NB4 (cell line): ENCODE measurements at regions not wholly inside any gene's neighbourhood (a gene's known extent, or its start where the extent isn't known, plus 50 kb on each side); places are given as distances from the start of the nearest gene placed in this dataset.

Experiments
- DNase-seq: peaks from one replicate; pipeline ENCODE4 v3.0.0; 2010; ENCODE audit warnings: low read depth
- H3K4me3 ChIP-seq: one replicate; pipeline ENCODE4 v1.5.1; 2011; ENCODE audit warnings: mild to moderate bottlenecking, low read depth, low read length, moderate library complexity
- CTCF ChIP-seq: IDR thresholded peaks from one replicate; pipeline ENCODE4 v1.5.1; 2012; ENCODE audit warnings: low read depth, low read length
- MAX ChIP-seq: IDR thresholded peaks from 2 replicates; pipeline ENCODE4 v1.6.1; 2011; ENCODE audit warnings: low read depth, low read length
- MYC ChIP-seq: IDR thresholded peaks from 2 replicates; pipeline ENCODE4 v1.6.1; 2011; ENCODE audit warnings: low read depth, low read length
- POLR2A ChIP-seq: IDR thresholded peaks from 2 replicates; pipeline ENCODE4 v1.6.1; 2011; ENCODE audit warnings: mild to moderate bottlenecking; ENCODE audit not compliant: insufficient read length; ENCODE audit errors: extremely low read depth

DNA sequence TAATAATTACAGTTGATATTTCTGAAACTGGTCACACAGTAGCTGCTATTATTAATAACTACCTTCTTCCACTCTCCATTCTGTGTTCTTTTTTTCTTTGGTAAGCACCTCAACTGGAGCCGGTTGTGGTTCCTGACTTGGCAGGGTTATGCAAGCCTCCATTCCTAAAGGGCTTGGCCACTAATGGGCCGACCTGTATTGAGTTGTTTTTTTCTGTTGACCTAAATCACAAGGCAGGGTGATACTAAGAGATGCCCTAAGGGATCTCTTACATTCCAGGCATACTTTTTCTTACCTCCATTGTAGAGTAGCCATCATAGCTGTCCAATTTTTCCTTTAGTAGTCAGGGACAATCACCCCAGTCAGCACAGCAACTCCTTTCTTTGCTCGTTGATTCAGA lies 1295.8 kb upstream of the ADGRL3 start:
- DNase-seq = no peak
- TF ChIP-seq CTCF = no peak
- TF ChIP-seq MYC = no peak
- no peak for TF ChIP-seq POLR2A
- TF ChIP-seq MAX = no peak
- H3K4me3 ChIP-seq = no peak overlapping the region

- DNase-seq = no peak
- TF ChIP-seq MAX = no peak
- no peak for TF ChIP-seq POLR2A
- TF ChIP-seq MYC = no peak
- TF ChIP-seq CTCF = no peak
- no peak overlapping the region for H3K4me3 ChIP-seq
These were observed 1279.7 kb upstream of the ADGRL3 start for GRCh38 chr4:59920416-59920815.

DNA sequence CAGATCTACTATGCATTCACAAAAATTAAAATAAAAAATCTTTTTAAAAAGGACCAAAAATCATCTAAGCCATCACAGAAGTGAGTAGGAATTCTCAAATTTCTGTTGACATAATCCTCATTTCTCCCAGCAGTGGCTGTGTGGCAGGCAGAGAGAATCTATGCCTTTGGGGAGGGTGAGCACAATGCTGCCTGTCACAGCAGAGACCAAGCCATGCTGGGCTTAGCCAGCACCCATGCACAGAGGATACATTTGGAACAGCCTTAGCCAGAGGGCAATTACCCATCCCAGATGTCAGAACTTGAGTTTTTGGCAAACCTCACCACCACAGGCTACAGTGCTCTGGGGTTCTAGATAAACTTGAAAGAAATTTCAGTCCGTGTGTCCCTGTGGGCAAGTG lies 1274.8 kb upstream of the ADGRL3 start:
- no peak overlapping the region for H3K4me3 ChIP-seq
- TF ChIP-seq POLR2A = no peak
- TF ChIP-seq MAX = no peak
- no peak for TF ChIP-seq MYC
- no peak for TF ChIP-seq CTCF
- no peak for DNase-seq

GRCh38 chr4:59936566-59936965 lies 1263.6 kb upstream of the ADGRL3 start:
- DNase-seq = no peak
- H3K4me3 ChIP-seq = no peak overlapping the region
- TF ChIP-seq CTCF = no peak
- no peak for TF ChIP-seq MAX
- no peak for TF ChIP-seq POLR2A
- no peak for TF ChIP-seq MYC

DNA sequence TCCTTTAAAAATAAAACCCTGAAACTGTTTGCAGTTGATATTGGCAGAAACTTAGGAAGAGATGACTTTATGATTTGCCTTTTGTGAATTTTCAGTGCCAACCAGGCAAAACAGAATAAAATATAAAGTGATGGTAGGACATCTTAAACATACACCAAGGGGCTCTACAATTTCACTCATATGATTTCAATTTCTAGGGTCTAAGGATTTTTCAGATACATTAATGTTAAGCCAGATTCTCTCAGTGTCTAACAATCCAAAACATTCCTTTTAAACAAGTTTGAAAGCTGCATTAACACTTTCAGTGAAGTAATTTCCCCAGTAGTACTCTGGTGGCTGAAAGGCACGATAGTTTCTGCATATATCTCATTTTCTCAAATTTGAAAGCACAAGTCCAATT lies 1262.0 kb upstream of the ADGRL3 start:
- no peak for DNase-seq
- no peak overlapping the region for H3K4me3 ChIP-seq
- TF ChIP-seq CTCF (no peak), MAX (no peak), MYC (no peak), POLR2A (no peak)

DNA sequence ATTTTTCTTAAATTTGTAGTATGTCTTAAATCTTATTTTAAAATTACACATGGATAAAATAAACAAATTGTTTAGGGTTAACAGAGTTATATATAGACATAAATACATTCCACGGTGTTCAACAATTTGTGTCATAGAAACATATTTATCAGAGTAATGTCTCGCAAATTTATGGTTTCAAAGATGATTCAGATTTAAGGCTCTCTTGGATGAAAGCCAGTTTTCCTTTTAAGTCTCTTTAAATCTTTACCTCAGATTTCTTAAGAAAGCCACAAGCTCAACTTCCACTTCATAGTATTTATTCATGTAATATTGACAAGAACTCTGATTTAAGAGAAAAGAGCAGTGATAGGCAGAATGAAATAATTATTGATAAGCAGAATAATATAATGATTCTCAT lies 1254.8 kb upstream of the ADGRL3 start:
- TF ChIP-seq MAX (no peak), POLR2A (no peak), MYC (no peak), CTCF (no peak)
- H3K4me3 ChIP-seq = no peak overlapping the region
- no peak for DNase-seq
